ENCODE measurements at regions not wholly inside any gene's neighbourhood (a gene's known extent, or its start where the extent isn't known, plus 50 kb on each side); places are given as distances from the start of the nearest gene placed in this dataset.
"Not testable (repeated sequence)": the region's sequence is repeated elsewhere in the genome, so short reads cannot be mapped to it uniquely, and the experiment has no call there.

DNA sequence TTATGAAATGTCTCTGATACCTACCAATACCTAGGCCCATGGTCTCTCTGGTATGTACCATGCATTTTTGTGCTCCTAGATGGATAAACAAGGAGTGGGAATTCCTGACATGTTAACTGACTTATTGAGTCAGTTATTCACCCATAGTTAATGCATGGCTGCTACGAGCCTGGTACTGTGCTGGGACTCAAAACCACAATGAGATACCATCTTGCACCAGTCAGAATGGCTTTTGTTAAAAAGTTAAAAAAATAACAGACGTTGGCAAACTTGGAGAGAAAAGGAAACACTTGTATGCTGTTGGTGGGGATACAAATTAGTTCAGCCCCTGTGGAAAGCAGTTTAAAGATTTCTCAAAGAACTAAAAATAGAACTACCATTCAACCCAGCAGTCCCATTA, 293.8 kb downstream of the OSTF1 start:
- no peak for TF ChIP-seq EZH2phosphoT487 (IDR thresholded peaks at IDR 0.05; ENCODE audit: borderline replicate concordance)
- TF ChIP-seq, protein P1, sequence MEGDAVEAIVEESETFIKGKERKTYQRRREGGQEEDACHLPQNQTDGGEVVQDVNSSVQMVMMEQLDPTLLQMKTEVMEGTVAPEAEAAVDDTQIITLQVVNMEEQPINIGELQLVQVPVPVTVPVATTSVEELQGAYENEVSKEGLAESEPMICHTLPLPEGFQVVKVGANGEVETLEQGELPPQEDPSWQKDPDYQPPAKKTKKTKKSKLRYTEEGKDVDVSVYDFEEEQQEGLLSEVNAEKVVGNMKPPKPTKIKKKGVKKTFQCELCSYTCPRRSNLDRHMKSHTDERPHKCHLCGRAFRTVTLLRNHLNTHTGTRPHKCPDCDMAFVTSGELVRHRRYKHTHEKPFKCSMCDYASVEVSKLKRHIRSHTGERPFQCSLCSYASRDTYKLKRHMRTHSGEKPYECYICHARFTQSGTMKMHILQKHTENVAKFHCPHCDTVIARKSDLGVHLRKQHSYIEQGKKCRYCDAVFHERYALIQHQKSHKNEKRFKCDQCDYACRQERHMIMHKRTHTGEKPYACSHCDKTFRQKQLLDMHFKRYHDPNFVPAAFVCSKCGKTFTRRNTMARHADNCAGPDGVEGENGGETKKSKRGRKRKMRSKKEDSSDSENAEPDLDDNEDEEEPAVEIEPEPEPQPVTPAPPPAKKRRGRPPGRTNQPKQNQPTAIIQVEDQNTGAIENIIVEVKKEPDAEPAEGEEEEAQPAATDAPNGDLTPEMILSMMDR (conservative IDR thresholded peaks at IDR 0.05; ENCODE audit: low read length) = no peak
- no peak overlapping the region for H3K4me3 ChIP-seq (ENCODE audit: low read length, poor library complexity, severe bottlenecking)

DNA sequence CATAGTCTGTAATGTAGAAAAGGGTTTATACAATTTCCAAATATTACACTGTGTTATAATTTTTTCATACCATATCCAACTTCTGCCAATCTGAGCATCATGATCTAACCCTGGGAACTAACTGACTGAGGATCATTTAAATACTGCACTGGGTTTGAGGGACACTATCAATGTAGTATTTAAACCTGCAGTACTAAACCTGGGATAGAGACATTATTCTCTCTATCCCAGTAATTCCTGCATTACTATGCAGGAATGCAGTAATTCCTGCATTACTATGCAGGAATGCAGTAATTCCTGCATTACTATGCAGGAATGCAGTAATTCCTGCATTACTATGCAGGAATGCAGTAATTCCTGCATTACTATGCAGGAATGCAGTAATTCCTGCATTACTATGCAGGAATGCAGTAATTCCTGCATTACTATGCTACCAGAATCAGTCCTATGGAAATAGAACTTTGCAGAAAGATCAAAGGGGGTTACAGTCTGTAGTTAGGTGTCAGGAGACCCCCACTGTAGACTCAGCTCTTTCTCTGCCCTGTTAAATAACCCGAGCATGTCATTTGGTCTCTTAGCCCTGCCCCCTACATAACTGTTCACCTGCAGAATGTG, 295.2 kb downstream of the OSTF1 start:
- not testable (repeated sequence) for H3K4me1 ChIP-seq (ENCODE audit: insufficient read depth, low read length, poor library complexity, severe bottlenecking); H3K4me3 ChIP-seq (ENCODE audit: low read length, poor library complexity, severe bottlenecking); H3K9me2 ChIP-seq (replicated peaks; ENCODE audit: low read depth, low read length); H3K4me2 ChIP-seq (ENCODE audit: low read depth, low read length, poor library complexity, severe bottlenecking); H3K27me3 ChIP-seq (ENCODE audit: insufficient read depth, low read length, poor library complexity, severe bottlenecking); H3F3A ChIP-seq (ENCODE audit: low read depth); H3K36me3 ChIP-seq (ENCODE audit: insufficient read depth, low read length); H3K9ac ChIP-seq (ENCODE audit: low read depth, low read length, poor library complexity, severe bottlenecking); H3K79me2 ChIP-seq (ENCODE audit: insufficient read depth, low read length); H2AFZ ChIP-seq (ENCODE audit: low read length); H3K9me3 ChIP-seq (ENCODE audit: insufficient read depth, low read depth, low read length); H4K20me1 ChIP-seq (ENCODE audit: insufficient read depth, low read length, poor library complexity, severe bottlenecking)

More for the DNA sequence above, 293.8 kb downstream of the OSTF1 start:
- Histone ChIP-seq H3K4me1 (ENCODE audit: insufficient read depth, low read length, poor library complexity, severe bottlenecking) (no peaks in the 10 kb centered on the region), H3K36me3 (ENCODE audit: insufficient read depth, low read length) (no peaks in the 10 kb centered on the region), H3F3A (ENCODE audit: low read depth) (no peaks in the 10 kb centered on the region), H3K79me2 (ENCODE audit: insufficient read depth, low read length) (no peaks in the 10 kb centered on the region), H3K27me3 (ENCODE audit: insufficient read depth, low read length, poor library complexity, severe bottlenecking) (no peaks in the 10 kb centered on the region), H4K20me1 (ENCODE audit: insufficient read depth, low read length, poor library complexity, severe bottlenecking) (no peaks in the 10 kb centered on the region), H2AFZ (ENCODE audit: low read length) (no peak overlapping the region), H3K9ac (ENCODE audit: low read depth, low read length, poor library complexity, severe bottlenecking) (no peak overlapping the region), H3K9me3 (ENCODE audit: insufficient read depth, low read depth, low read length) (no peaks in the 10 kb centered on the region), H3K9me2 (replicated peaks; ENCODE audit: low read depth, low read length) (no peaks in the 10 kb centered on the region), H3K4me2 (ENCODE audit: low read depth, low read length, poor library complexity, severe bottlenecking) (no peak overlapping the region)

DNA sequence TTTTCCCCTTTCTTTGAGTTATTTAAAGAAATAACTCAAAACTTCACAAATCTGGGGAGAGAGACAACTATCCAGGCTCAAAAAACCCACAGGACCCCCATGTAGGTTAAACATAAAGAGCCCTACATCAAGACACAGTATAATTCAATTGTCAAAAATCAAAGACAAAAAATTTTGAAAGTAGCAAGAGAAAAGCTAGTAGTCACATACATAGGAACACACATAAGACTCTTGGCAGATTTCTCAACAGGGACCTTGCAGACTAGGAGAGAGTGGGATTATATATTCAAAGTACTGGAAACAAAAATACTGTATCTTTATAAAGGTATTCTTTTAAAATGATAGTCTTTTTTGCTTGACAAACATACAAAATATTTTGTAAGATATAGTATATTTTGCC, 296.9 kb downstream of the OSTF1 start:
- Histone ChIP-seq H3K4me1 (ENCODE audit: insufficient read depth, low read length, poor library complexity, severe bottlenecking) (no peaks in the 10 kb centered on the region), H3F3A (ENCODE audit: low read depth) (no peaks in the 10 kb centered on the region), H2AFZ (ENCODE audit: low read length) (no peak overlapping the region), H4K20me1 (ENCODE audit: insufficient read depth, low read length, poor library complexity, severe bottlenecking) (no peaks in the 10 kb centered on the region), H3K9ac (ENCODE audit: low read depth, low read length, poor library complexity, severe bottlenecking) (no peak overlapping the region), H3K9me3 (ENCODE audit: insufficient read depth, low read depth, low read length) (no peaks in the 10 kb centered on the region), H3K79me2 (ENCODE audit: insufficient read depth, low read length) (no peaks in the 10 kb centered on the region), H3K4me3 (ENCODE audit: low read length, poor library complexity, severe bottlenecking) (no peak overlapping the region), H3K27me3 (ENCODE audit: insufficient read depth, low read length, poor library complexity, severe bottlenecking) (no peaks in the 10 kb centered on the region), H3K36me3 (ENCODE audit: insufficient read depth, low read length) (no peaks in the 10 kb centered on the region), H3K9me2 (replicated peaks; ENCODE audit: low read depth, low read length) (no peaks in the 10 kb centered on the region), H3K4me2 (ENCODE audit: low read depth, low read length, poor library complexity, severe bottlenecking) (no peak overlapping the region)
- TF ChIP-seq, protein P1 (conservative IDR thresholded peaks at IDR 0.05; ENCODE audit: low read length) = no peak
- TF ChIP-seq EZH2phosphoT487 (IDR thresholded peaks at IDR 0.05; ENCODE audit: borderline replicate concordance) = no peak

DNA sequence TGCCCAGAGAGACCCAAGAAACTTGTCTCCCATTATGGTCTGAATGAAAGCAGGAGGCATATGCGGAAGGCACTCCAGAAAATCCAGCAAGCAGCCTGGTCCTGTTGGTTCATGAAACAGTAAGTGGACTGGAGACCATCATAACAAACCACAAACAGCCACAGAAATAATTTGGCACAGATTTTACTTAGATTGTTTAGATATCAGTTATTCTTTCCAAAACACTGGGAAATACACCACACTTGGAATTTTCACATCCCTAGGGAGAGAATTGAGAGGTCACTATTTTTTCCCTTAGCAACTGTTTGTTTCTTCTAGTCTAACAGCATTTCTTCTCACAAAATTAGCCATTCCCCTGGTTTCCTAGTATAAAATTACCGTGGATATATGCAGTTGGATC, 300.8 kb downstream of the OSTF1 start:
- Histone ChIP-seq H2AFZ (ENCODE audit: low read length) (no peak overlapping the region), H3K4me3 (ENCODE audit: low read length, poor library complexity, severe bottlenecking) (no peak overlapping the region), H4K20me1 (ENCODE audit: insufficient read depth, low read length, poor library complexity, severe bottlenecking) (no peaks in the 10 kb centered on the region), H3K79me2 (ENCODE audit: insufficient read depth, low read length) (no peaks in the 10 kb centered on the region), H3K4me1 (ENCODE audit: insufficient read depth, low read length, poor library complexity, severe bottlenecking) (no peaks in the 10 kb centered on the region), H3K9ac (ENCODE audit: low read depth, low read length, poor library complexity, severe bottlenecking) (no peak overlapping the region), H3K4me2 (ENCODE audit: low read depth, low read length, poor library complexity, severe bottlenecking) (no peak overlapping the region), H3K9me2 (replicated peaks; ENCODE audit: low read depth, low read length) (no peaks in the 10 kb centered on the region), H3F3A (ENCODE audit: low read depth) (no peaks in the 10 kb centered on the region), H3K36me3 (ENCODE audit: insufficient read depth, low read length) (no peaks in the 10 kb centered on the region), H3K27me3 (ENCODE audit: insufficient read depth, low read length, poor library complexity, severe bottlenecking) (no peaks in the 10 kb centered on the region), H3K9me3 (ENCODE audit: insufficient read depth, low read depth, low read length) (no peaks in the 10 kb centered on the region)
- TF ChIP-seq EZH2phosphoT487 (IDR thresholded peaks at IDR 0.05; ENCODE audit: borderline replicate concordance) = no peak
- TF ChIP-seq, protein P1 (conservative IDR thresholded peaks at IDR 0.05; ENCODE audit: low read length) = no peak

All from Loucy (cell line).